Activated CD4-positive, alpha-beta T cell treated with anti-CD3 and anti-CD28 coated beads, Interleukin-2, amount 50 U/mL, for 4 hours (primary cell): ENCODE measurements at regions not wholly inside any gene's neighbourhood (a gene's known extent, or its start where the extent isn't known, plus 50 kb on each side); places are given as distances from the start of the nearest gene placed in this dataset.
"Not testable (repeated sequence)": the region's sequence is repeated elsewhere in the genome, so short reads cannot be mapped to it uniquely, and the experiment has no call there.

ENCODE experiments used
- DNase-seq, 2 experiments: peaks; one replicate each; pipeline ENCODE4 v3.0.0-alpha.2; 2020

DNA sequence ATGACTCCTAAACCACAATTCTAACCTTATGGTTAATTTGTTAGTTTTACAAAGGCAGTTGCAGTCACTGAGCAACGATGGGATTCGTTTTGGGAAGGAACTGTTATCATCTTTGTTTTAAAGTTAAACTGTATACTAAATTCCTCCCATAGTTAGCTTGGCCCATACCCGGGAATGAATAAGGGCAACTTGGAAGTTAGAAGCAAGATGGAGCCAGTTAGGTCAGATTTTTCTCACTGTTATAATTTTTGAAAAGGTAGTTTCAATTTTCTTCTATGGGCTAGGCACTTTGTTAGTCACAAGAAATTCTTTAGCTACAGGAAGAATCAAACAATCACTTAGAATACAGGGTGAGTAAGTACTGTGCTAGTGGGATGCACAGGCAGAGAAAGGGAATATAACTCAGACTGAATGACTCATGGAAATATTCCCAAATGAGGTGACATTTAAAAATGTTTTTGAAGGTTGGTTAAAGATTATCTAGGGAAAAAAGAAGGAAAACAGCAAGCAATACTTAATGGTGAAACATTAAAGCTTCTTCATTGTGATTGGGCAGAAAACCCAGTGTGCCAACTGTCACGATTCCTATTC lies 153.6 kb downstream of the MAGEB17 start:
- no peak for DNase-seq

DNA sequence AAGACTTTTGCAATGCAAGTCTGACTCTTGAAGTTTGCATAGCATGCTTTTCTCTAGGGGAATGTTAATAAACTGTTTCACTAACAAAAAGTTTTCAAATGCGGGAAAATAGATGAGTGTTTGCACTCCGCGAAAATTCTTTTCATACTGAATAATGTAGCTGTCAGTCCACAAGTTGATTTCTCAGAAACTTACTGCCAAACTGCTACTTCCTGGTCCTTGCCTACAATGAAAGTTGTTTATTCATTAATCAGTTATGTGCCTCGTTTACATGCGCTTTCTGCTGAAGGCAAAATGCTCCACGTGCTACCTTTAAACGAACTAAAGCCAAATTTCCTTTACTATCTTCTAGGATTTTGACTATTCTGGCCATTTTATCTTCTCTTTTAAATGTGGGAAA lies 166.2 kb downstream of the MAGEB17 start:
- no peak for DNase-seq

DNA sequence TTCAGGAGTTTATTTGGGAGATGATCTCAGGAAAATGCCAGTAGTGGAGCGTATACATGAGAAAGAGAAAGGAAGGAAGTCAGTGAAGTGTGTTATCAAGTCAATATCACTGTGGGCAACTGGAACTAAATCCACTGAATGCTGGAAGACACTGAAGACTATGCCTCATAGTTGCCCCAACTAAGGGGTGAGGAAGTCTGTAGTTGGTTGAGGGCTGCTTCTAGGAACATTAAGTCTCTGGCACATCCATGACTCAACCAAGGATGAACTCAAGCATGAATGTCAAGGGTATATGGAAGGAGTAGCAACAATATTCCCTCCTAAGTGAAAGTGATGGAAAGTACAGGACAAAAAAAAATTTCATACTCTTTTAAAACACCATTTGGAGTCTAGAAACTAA lies 167.9 kb downstream of the MAGEB17 start:
- DNase-seq: no peak

DNA sequence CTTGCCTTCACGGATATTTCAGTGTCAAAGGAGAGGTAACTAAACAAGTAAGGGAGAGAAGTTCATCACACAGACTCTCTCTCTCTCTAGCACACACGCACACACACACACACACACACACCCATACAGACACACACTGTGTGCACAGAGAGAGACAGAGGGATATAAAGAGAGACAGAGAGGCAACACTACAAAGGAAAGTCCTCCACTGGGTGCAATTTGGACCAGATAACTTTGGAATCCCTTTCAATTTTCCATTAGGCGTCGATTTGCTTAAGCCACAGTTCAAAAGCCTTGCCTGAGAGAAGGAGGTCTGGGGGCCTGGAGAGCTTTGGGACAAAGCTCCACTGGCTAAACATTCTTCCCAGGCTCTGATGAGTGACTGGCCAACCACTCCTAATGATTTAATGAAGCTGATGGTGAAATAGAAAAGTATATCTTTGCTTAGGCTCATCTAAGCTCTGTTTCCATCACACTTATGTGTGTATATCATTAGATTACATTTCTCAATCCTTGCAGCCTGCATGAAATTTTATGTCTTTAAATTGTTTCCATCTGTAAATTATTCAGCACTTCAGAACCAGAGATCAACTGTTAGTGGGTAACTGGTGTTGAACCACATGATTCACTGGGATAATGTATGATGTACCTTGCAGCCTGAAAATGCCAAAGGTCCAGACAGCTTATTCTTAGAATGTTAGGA lies 180.8 kb downstream of the MAGEB17 start:
- DNase-seq: no peak

GRCh38 chrX:16357902-16358301 lies 190.6 kb downstream of the MAGEB17 start:
- DNase-seq: no peak

GRCh38 chrX:16360056-16360455 lies 192.8 kb downstream of the MAGEB17 start:
- DNase-seq: not testable (repeated sequence)

- no peak for DNase-seq
Observed at GRCh38 chrX:16368696-16369095, 201.4 kb downstream of the MAGEB17 start.

GRCh38 chrX:16376056-16376455 lies 208.8 kb downstream of the MAGEB17 start:
- no peak for DNase-seq

- DNase-seq: no peak
Observed at GRCh38 chrX:16386126-16386525, 218.8 kb downstream of the MAGEB17 start.

DNA sequence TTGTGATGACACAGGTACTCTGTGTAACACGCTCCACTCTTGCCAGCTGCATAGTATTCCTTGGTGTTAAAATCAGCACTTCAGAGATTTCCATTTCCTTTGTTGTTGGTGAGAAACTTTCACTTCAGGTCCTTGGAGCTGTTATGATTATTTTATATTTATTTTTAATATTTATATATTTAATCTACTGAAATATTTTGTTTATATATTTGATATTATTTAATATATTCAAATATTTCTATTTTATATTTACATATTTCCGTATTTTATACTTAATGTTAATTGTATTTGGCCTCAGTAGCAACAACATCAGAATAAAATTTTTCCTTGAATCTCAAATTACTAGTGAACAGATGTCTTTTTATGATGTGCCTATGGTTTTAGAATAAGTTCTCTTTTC lies 225.3 kb downstream of the MAGEB17 start:
- DNase-seq: no peak

DNA sequence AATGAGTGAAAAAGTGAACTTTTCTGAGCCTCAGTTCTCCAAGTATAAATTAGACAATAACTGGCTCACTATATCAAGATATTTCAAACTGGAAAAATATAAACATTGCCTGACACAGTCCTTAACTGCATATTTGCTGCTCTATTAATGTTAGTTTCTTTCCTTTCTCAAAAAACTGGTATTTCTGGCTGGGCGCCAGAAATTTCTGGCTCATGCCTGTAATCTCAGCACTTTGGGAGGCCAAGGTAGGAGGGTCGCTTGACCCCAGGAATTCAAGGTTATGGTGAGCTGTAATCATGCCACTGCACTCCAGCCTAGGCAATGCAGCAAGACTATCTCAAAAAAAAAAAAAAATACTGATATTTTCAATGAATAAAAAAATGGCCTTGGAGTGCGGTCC lies 227.0 kb downstream of the MAGEB17 start:
- DNase-seq: no peak

- DNase-seq: no peak
Observed at GRCh38 chrX:16403808-16404207, 236.5 kb downstream of the MAGEB17 start.

- DNase-seq: no peak
Observed at GRCh38 chrX:16416588-16416987, 233.4 kb upstream of the S100G start.

GRCh38 chrX:16418650-16419049 lies 231.3 kb upstream of the S100G start:
- no peak for DNase-seq

GRCh38 chrX:16427668-16428067 lies 222.3 kb upstream of the S100G start:
- DNase-seq: no peak

DNA sequence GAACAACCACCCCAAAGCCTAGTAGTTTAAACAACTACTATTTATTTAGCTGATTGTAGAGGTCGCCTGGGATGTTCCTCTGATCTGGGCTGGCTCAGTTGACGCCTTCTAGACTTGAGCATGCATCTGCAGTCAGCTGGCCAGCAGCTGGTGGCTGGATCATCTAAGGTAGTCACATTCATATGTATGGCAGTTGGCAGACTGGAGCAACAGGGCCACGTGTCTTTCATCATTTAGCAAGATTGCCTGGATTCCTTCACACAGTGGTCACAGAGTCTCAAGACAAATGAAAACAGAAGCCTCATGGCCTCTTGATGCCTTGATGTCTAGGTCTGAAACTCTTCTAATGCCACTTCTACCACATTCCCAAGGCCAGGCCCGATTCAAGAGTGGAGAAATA lies 220.6 kb upstream of the S100G start:
- no peak for DNase-seq

DNA sequence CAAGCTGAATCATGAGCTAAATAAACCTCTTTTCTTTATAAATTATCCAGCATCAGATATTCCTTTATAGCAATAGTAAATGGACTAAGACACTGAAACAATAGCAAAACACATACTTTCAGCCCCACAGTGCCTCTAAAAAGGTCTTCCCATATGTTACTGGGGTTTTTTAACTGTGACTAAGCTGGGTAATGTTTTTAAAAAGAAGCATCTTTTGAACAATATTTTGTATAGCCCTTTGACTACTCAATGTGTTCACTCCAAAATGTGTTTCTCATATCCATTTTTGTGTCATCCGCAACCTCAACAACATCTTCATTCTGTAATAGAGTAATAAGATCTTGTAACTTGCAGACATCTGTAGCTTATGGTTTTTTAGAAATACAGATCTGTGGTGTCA lies 218.7 kb upstream of the S100G start:
- DNase-seq: no peak

GRCh38 chrX:16433021-16433420 lies 216.9 kb upstream of the S100G start:
- DNase-seq: no peak

DNA sequence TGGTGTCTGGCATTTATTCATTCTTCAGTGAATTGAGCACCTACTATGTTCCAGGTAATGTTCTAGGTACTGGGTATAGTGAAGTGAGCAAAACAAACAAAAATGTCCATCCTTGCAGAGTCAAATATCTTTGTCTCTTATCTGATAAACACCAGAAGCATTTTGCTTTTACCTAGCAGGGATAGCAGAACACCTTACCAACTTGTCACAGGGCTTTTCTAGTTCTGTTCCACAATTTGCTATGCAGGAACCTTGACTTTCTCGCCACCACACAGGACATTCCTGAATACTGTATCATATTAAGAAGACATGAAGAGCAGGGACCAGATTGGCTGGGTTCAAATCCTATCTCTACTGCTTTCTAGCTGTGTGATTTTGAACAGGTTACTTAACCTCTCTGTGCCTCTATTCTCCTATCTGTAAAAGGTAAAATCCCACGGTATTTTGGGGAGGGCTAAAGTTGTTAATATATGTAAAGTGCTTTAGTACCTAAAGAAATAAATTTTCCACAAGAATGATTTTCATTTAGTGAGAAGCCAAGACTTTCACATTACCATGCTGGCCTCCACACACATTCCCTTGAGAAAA lies 214.5 kb upstream of the S100G start:
- no peak for DNase-seq

DNA sequence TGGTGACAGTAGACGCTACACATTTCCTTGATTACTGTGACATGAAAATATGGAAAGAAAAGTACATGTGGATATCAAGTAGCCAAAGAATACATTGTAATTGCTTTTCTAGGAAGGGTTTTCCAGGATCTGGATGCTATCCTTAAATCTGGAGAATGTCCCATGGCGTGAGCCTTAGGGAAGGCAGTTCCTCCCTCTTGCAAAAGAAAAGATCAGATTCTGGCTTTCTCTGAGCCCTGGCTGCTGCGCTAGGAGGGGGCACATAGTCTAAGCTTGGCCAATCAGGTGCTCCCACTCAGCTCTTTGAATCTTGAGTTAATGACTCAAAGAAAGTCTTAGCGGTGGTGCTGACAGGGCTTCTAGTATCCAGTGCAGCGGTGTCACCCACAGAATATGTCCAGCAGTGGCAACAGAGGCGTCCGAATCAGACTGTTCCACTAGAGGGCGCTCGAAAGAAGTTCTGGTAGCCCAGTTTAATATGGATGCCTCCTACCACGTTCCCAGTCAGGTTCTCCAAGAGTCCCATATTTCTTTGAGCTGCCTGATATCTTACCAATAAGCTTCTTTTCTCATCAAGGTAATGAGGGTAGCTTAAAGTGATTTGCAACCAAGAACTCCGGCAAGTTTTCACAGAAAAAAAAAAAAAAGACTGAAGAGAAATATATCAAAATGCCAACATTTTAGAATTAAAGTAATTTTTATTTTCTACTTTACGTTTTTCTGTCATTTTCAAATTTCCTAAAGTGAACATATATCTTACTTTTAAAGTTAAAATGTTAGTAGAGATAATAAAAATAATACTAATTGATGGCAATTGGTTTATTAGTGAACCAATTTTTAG lies 213.4 kb upstream of the S100G start:
- DNase-seq: peak; percentile 46 to 47

DNA sequence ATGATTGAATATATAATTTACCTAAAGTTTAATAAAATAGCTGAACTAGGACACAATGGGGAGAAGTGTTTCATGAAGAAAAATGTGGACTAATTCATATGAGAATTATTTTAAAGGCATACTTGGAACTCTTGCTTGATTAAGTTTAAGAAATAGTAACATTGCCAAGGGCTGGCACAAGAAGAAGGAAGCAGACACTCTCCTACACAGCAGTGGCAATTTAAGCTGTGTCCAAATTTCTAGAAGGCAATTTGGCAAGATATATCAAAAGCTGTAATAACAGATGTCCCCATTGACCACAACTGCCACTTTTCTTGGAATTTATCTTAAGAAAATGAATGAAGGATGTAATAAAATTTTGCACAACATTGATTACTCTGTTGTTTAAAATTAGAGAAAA lies 209.5 kb upstream of the S100G start:
- no peak for DNase-seq

- no peak for DNase-seq
Observed at GRCh38 chrX:16444353-16444752, 205.6 kb upstream of the S100G start.

GRCh38 chrX:16445166-16445752 lies 204.7 kb upstream of the S100G start:
- DNase-seq: peak; percentile 3 to 8
